ENCODE measurements at regions not wholly inside any gene's neighbourhood (a gene's known extent, or its start where the extent isn't known, plus 50 kb on each side); places are given as distances from the start of the nearest gene placed in this dataset.

DNA sequence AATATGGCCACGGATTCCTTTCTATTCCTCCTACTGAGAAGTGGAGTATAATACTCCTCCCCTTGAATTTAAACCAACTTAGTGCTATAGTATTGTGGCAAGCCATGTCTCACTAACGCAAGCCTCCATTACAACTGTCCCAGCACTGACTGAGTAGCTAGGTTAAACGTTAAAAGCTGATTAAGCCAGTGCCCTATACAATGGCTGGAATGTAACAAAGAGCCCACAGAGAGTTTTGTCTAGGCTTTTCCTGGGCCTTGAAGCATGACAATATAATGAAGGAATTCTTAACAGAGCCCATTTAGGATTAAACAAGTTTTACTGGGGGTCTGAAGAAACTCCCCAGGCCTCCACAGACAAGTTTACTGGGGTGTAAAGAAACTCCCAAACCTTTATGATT lies 254.5 kb upstream of the DACH1 start:
- no peak for TF ChIP-seq EZH2 (IDR thresholded peaks at IDR 0.05; ENCODE audit: borderline replicate concordance, low read depth, low read length, severe bottlenecking)
- TF ChIP-seq, protein P1, sequence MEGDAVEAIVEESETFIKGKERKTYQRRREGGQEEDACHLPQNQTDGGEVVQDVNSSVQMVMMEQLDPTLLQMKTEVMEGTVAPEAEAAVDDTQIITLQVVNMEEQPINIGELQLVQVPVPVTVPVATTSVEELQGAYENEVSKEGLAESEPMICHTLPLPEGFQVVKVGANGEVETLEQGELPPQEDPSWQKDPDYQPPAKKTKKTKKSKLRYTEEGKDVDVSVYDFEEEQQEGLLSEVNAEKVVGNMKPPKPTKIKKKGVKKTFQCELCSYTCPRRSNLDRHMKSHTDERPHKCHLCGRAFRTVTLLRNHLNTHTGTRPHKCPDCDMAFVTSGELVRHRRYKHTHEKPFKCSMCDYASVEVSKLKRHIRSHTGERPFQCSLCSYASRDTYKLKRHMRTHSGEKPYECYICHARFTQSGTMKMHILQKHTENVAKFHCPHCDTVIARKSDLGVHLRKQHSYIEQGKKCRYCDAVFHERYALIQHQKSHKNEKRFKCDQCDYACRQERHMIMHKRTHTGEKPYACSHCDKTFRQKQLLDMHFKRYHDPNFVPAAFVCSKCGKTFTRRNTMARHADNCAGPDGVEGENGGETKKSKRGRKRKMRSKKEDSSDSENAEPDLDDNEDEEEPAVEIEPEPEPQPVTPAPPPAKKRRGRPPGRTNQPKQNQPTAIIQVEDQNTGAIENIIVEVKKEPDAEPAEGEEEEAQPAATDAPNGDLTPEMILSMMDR (IDR thresholded peaks at IDR 0.05; ENCODE audit: borderline replicate concordance, extremely low read depth, low read length, poor library complexity, severe bottlenecking), result no peak

Measured in DND-41 (cell line).